ENCODE measurements at regions not wholly inside any gene's neighbourhood (a gene's known extent, or its start where the extent isn't known, plus 50 kb on each side); places are given as distances from the start of the nearest gene placed in this dataset.

DNA sequence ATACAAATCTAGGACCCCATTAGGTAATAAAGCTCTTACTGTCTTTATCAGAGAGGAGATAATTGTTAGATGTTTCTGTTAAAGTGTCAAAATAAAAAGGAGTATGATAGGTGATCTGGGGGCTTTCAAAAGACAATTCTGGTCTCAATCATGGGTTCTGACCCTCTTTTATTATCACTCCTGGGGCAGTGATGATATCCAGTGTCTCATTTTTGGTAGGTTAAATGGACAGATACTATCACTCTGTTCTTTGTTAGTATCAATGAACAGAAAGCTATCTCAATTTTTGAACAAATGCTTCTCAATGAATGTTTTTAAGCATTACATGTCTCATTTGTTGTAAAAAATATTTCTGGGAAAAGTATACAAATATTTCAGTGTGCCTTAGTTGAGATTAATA lies 405.9 kb downstream of the MLLT3 start:
- DNase-seq (ENCODE audit: insufficient read length, low spot score) (no peak), FAIRE-seq (no peak)
- TF ChIP-seq, protein P1, sequence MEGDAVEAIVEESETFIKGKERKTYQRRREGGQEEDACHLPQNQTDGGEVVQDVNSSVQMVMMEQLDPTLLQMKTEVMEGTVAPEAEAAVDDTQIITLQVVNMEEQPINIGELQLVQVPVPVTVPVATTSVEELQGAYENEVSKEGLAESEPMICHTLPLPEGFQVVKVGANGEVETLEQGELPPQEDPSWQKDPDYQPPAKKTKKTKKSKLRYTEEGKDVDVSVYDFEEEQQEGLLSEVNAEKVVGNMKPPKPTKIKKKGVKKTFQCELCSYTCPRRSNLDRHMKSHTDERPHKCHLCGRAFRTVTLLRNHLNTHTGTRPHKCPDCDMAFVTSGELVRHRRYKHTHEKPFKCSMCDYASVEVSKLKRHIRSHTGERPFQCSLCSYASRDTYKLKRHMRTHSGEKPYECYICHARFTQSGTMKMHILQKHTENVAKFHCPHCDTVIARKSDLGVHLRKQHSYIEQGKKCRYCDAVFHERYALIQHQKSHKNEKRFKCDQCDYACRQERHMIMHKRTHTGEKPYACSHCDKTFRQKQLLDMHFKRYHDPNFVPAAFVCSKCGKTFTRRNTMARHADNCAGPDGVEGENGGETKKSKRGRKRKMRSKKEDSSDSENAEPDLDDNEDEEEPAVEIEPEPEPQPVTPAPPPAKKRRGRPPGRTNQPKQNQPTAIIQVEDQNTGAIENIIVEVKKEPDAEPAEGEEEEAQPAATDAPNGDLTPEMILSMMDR (IDR thresholded peaks at IDR 0.05; ENCODE audit: insufficient read depth, missing control alignments) = no peak

DNA sequence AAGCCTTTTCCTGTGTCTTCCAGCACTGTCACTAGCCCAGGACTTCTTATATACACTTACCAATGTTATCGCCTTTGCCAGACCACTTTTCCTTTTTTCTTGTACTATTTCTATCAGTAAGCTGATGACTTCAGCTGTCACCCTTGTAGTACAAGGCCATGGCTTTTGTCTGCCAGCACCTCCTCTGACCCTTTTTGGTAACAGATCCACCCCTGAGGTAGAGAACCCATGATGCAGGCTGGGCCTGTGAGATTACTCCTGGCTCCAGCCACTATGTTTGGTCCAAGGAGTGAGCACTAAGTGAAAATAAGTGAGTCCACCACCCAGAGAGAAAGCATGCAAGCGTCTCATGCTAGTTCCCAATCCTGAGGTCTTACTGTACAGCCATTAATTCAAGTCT lies 406.7 kb downstream of the MLLT3 start:
- DNase-seq (ENCODE audit: insufficient read length, low spot score) (no peak), FAIRE-seq (no peak)
- TF ChIP-seq, protein P1 (IDR thresholded peaks at IDR 0.05; ENCODE audit: insufficient read depth, missing control alignments) = no peak

DNA sequence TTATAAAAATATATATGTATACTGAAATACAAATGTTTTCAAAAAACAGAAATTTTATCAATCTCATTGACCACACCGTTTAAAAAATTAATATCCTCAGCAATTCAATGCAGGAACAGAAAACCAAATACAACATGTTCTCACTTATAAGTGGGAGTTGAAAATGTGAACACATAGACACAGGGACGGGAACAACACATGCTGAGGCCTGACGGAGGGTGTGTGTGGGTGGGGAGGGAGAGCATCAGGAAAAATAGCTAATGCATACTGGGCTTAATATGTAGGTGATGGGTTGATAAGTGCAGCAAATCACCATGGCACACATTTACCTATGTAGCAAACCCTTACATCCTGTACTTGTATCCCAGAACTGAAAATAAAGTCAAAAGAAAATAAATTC lies 409.5 kb downstream of the MLLT3 start:
- DNase-seq (ENCODE audit: insufficient read length, low spot score) (no peak), FAIRE-seq (no peak)
- TF ChIP-seq, protein P1 (IDR thresholded peaks at IDR 0.05; ENCODE audit: insufficient read depth, missing control alignments) = no peak

DNA sequence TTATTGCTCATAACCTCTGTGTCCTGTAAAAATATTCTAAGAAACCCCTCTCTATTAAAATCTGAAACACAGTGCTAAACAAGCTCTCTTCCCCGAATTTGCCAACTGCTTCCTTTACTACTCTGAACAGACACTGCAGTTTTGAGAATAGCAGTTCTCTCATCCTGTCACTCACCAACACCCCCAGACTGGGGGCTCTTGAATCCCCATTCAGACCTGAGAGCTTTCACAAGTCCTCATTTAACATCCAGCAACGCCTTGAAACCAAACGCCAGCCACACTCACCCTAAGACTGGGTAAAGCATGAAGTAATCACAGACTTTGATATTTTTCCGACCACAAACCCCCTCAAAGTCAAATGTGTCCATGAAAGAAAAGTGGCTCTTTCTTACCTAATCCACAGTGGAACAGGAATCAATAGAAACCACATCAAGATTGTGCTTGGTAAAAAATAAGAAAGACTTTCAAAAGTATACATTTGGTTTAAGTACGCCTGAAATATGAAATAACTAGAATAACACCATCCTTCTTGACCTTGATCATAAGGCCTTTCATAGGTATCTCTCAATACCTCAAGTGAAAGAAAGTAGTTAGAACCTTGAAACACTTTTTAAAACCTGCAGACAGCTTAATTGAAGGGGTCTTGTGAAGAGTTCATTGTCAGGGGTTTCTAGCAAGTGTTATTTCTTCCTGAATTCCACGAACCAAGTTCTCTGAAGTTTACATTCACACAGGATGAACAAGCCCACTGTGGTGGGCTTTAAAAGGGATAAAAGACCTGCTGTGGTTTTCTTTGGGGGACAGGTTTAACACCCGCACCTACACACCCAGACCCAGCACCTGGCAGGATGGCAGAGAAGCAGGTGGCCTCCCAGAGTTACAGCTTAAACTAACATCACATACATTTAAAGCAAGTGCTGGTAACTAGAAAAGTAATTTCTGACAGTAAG lies 412.6 kb downstream of the MLLT3 start:
- DNase-seq (ENCODE audit: insufficient read length, low spot score) (no peak), FAIRE-seq (no peak)
- TF ChIP-seq, protein P1 (IDR thresholded peaks at IDR 0.05; ENCODE audit: insufficient read depth, missing control alignments) = no peak

DNA sequence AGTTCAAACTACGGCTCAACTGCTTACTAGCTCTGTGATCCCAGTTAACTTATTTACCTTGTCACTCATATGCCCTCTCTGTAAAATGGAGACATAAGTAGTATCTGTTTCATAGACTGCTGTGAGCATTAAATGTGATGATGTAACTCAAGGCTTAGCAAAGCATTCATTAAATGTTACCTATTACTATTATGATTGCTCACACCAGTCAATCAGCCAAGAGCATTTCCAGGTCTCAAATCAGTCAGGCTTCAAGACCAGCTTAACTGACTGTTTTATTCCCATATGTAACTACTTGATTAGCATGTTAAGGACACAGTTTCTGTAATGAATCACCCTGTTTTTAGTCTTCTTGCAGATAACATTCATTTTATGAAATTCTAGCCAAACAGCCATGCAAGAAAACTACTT lies 413.3 kb downstream of the MLLT3 start:
- DNase-seq (ENCODE audit: insufficient read length, low spot score) (no peak), FAIRE-seq (no peak)
- TF ChIP-seq, protein P1 (IDR thresholded peaks at IDR 0.05; ENCODE audit: insufficient read depth, missing control alignments) = no peak

DNA sequence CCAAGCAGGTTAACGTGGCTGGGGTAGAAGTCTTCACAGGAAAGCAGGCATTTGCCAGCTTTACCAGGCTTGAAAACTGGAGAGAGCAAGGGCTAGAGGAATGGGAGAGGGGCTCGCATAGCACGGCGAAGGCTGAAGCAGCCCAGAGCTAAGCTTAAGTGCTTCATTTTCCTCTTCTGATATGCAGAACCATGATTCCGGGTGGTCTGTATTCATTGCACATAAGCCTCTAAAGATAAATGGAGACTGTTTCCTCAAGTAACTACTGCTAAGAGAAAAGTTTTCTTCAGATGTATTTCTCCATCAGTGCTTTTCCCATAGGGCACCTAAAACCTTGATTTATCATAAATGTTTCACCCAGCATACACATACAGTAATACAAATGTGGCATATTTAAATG lies 414.1 kb downstream of the MLLT3 start:
- no peak for DNase-seq (ENCODE audit: insufficient read length, low spot score)
- TF ChIP-seq, protein P1 (IDR thresholded peaks at IDR 0.05; ENCODE audit: insufficient read depth, missing control alignments) = no peak
- FAIRE-seq = no peak

DNA sequence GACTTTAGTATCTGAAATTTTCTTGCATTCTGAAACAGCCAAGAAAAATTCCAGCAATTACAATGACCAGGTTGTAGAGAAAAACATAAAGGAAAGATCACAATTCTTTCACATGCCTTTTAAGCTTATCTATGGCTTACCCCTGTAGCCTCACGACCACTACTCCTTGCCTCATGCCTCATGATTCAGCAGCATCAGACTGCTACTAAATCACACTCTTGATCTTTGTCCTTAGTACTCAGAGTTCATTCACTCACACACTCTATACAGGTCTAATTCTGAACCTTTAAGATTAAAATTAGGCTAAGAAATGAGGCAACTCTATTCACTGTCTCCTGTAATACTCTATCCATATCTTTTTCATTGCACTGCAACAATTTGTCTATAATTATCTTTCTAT lies 415.1 kb downstream of the MLLT3 start:
- no peak for FAIRE-seq
- TF ChIP-seq, protein P1 (IDR thresholded peaks at IDR 0.05; ENCODE audit: insufficient read depth, missing control alignments) = no peak
- DNase-seq (ENCODE audit: insufficient read length, low spot score) = no peak

Data from D721Med (cell line).